ENCODE measurements at regions not wholly inside any gene's neighbourhood (a gene's known extent, or its start where the extent isn't known, plus 50 kb on each side); places are given as distances from the start of the nearest gene placed in this dataset.

- DNase-seq (ENCODE audit: low spot score) = no peak
Observed at GRCh38 chr9:99537996-99538395, 283.7 kb upstream of the NR4A3 start.

- DNase-seq (ENCODE audit: low spot score) = no peak
Observed at GRCh38 chr9:99544526-99544925, 277.2 kb upstream of the NR4A3 start.

GRCh38 chr9:99549441-99549840, 272.2 kb upstream of the NR4A3 start:
- no peak for DNase-seq (ENCODE audit: low spot score)

GRCh38 chr9:99555792-99556191, 265.9 kb upstream of the NR4A3 start:
- DNase-seq (ENCODE audit: low spot score) = no peak

GRCh38 chr9:99556998-99557397, 264.7 kb upstream of the NR4A3 start:
- DNase-seq (ENCODE audit: low spot score) = no peak

GRCh38 chr9:99557816-99558215, 263.9 kb upstream of the NR4A3 start:
- no peak for DNase-seq (ENCODE audit: low spot score)

- no peak for DNase-seq (ENCODE audit: low spot score)
Observed at GRCh38 chr9:99559776-99560175, 261.9 kb upstream of the NR4A3 start.

GRCh38 chr9:99560561-99560960, 261.1 kb upstream of the NR4A3 start:
- DNase-seq (ENCODE audit: low spot score) = no peak

- no peak for DNase-seq (ENCODE audit: low spot score)
Observed at GRCh38 chr9:99561509-99561917, 260.2 kb upstream of the NR4A3 start.

- no peak for DNase-seq (ENCODE audit: low spot score)
Observed at GRCh38 chr9:99561961-99562565, 259.6 kb upstream of the NR4A3 start.

GRCh38 chr9:99563364-99563763, 258.3 kb upstream of the NR4A3 start:
- DNase-seq (ENCODE audit: low spot score) = no peak

- no peak for DNase-seq (ENCODE audit: low spot score)
Observed at GRCh38 chr9:99565203-99565602, 256.5 kb upstream of the NR4A3 start.

- no peak for DNase-seq (ENCODE audit: low spot score)
Observed at GRCh38 chr9:99567436-99567835, 254.2 kb upstream of the NR4A3 start.

- no peak for DNase-seq (ENCODE audit: low spot score)
Observed at GRCh38 chr9:99569840-99570239, 251.8 kb upstream of the NR4A3 start.

GRCh38 chr9:99572567-99572966, 249.1 kb upstream of the NR4A3 start:
- no peak for DNase-seq (ENCODE audit: low spot score)

- DNase-seq (ENCODE audit: low spot score) = no peak
Observed at GRCh38 chr9:99573085-99573484, 248.6 kb upstream of the NR4A3 start.

- no peak for DNase-seq (ENCODE audit: low spot score)
Observed at GRCh38 chr9:99573886-99574285, 247.8 kb upstream of the NR4A3 start.

- no peak for DNase-seq (ENCODE audit: low spot score)
Observed at GRCh38 chr9:99576002-99576401, 245.7 kb upstream of the NR4A3 start.

GRCh38 chr9:99576876-99577275, 244.8 kb upstream of the NR4A3 start:
- DNase-seq (ENCODE audit: low spot score) = no peak

- DNase-seq (ENCODE audit: low spot score) = no peak
Observed at GRCh38 chr9:99577351-99577750, 244.3 kb upstream of the NR4A3 start.

- DNase-seq (ENCODE audit: low spot score) = no peak
Observed at GRCh38 chr9:99578666-99579065, 243.0 kb upstream of the NR4A3 start.

GRCh38 chr9:99579964-99580363, 241.7 kb upstream of the NR4A3 start:
- no peak for DNase-seq (ENCODE audit: low spot score)

- no peak for DNase-seq (ENCODE audit: low spot score)
Observed at GRCh38 chr9:99582814-99583213, 238.9 kb upstream of the NR4A3 start.

- DNase-seq (ENCODE audit: low spot score) = no peak
Observed at GRCh38 chr9:99588299-99588698, 233.4 kb upstream of the NR4A3 start.

- no peak for DNase-seq (ENCODE audit: low spot score)
Observed at GRCh38 chr9:99588747-99589146, 232.9 kb upstream of the NR4A3 start.
